ENCODE measurements at regions not wholly inside any gene's neighbourhood (a gene's known extent, or its start where the extent isn't known, plus 50 kb on each side); places are given as distances from the start of the nearest gene placed in this dataset.
"Not testable (repeated sequence)": the region's sequence is repeated elsewhere in the genome, so short reads cannot be mapped to it uniquely, and the experiment has no call there.

GRCh38 chr1:238601604-238602003 is 710.9 kb upstream of the ZP4 start:
- not testable (repeated sequence) for TF ChIP-seq POLR2AphosphoS5 (IDR thresholded peaks at IDR 0.05; ENCODE audit: borderline replicate concordance, low read depth, low read length); EZH2 (IDR thresholded peaks at IDR 0.05)

Data from SK-N-MC (cell line).